ENCODE measurements at regions not wholly inside any gene's neighbourhood (a gene's known extent, or its start where the extent isn't known, plus 50 kb on each side); places are given as distances from the start of the nearest gene placed in this dataset.

DNA sequence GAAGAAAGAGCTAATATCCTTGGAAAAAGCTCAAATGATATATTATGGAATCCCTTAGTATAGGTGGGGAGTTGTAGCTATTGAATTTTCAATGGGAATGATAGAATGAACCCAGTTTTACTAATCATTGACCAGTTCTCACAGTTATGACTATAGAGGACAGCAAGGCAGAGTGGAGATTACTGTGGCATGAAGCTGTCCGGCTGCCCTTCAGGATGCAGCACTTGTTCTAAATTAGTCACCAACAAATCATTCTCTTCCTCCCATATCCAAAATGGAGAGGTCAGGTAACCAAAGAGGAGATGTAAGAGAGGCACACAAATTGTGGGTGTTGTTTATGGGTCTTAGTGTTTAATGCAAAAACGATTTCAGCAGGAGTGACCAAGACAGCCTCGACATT is 1490.0 kb upstream of the MIR17HG start:
- no peak overlapping the region for H3K4me3 ChIP-seq (replicated peaks; ENCODE audit: low read depth, low read length)
- DNase-seq (ENCODE audit: low read depth): no peak
- TF ChIP-seq, protein P1, sequence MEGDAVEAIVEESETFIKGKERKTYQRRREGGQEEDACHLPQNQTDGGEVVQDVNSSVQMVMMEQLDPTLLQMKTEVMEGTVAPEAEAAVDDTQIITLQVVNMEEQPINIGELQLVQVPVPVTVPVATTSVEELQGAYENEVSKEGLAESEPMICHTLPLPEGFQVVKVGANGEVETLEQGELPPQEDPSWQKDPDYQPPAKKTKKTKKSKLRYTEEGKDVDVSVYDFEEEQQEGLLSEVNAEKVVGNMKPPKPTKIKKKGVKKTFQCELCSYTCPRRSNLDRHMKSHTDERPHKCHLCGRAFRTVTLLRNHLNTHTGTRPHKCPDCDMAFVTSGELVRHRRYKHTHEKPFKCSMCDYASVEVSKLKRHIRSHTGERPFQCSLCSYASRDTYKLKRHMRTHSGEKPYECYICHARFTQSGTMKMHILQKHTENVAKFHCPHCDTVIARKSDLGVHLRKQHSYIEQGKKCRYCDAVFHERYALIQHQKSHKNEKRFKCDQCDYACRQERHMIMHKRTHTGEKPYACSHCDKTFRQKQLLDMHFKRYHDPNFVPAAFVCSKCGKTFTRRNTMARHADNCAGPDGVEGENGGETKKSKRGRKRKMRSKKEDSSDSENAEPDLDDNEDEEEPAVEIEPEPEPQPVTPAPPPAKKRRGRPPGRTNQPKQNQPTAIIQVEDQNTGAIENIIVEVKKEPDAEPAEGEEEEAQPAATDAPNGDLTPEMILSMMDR (IDR thresholded peaks at IDR 0.05; ENCODE audit: low read length, missing control alignments): no peak

DNA sequence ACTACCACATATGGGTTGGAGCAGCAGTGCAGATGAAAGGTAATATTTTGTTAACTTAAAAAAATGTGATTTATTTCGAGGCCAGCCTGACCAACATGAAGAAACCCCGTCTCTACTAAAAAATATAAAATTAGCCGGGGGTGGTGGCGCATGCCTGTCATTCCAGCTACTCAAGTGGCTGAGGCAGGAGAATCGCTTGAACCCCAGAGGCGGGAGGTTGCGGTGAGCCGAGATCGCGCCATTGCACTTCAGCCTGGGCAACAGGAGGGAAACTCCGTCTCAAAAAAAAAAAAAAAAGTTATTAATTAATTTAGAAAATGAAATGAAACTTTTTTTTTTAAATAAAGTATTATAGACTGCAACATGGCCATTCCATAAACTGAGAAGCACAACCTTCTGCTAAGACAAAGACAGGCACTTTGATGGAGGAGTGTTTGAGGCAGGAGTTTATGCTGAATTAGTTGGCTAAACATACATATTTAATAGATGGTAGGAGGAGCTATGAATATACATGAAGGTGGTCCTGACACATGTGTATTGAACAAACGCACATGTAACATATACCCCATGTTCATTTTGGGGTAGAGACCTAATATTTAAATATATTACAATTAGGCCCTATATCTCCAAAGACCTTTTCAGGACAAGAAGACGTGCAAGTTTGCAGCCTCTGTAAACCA is 1485.3 kb upstream of the MIR17HG start:
- TF ChIP-seq, protein P1 (IDR thresholded peaks at IDR 0.05; ENCODE audit: low read length, missing control alignments): no peak
- H3K4me3 ChIP-seq (replicated peaks; ENCODE audit: low read depth, low read length): no peak overlapping the region
- no peak for DNase-seq (ENCODE audit: low read depth)

DNA sequence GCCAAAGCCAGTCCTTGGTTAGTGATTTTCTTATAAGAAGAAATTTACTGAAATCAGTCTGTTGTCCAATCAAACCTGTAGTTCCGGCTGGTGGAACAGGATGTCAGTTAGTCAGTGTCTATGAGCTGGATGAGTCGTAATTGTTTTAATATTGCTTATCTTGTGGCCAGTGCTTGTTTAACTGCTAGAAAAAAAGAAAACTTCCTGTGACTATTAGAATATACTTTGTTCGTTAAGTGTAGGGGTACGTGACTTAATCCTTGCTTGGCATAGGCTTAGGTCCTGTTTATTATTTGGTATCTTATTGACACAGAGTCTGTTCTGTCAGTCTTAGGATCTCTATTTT is 1484.8 kb upstream of the MIR17HG start:
- TF ChIP-seq, protein P1 (IDR thresholded peaks at IDR 0.05; ENCODE audit: low read length, missing control alignments): no peak
- H3K4me3 ChIP-seq (replicated peaks; ENCODE audit: low read depth, low read length): no peak overlapping the region
- DNase-seq (ENCODE audit: low read depth): peak; percentile 12

DNA sequence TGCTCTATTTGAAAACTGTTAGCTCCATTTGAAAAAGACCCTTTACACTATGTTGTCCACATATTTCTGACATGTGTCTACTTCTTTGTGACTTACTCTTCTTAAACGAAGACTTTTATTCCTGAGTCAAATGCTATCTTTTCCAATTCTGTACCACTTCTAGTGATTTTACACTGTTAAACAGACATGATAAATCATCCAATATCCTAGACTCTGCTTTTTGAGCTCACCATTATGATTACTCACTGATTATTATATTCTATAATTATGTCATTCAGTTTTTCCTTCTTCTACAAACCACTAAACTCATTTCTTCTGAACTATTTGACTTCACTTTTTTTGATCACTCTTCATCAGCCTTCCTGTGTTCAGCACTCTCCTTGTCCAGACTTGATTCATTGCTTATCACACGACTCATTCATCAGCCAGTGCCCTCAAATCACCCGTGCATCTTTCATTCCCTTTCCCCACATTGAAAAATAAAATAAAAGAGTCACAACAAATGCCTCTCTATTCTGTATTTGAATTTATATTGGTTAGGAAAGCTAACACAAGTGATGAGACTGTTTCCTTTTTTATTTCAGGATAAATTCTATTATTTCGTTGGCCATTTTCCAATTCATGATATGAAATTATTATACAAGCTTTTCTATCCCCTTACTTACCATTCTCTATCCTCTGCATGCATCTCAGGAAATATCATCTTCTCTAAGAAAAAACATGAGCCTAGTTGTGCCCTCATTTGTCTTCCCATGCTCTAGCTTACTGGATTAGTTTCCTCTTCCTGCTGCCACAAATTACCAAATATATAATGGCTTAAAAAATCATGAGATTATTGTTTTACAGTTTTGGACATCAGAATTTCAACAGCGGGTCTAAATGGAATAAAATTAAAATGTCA is 1482.1 kb upstream of the MIR17HG start:
- DNase-seq (ENCODE audit: low read depth): no peak
- TF ChIP-seq, protein P1 (IDR thresholded peaks at IDR 0.05; ENCODE audit: low read length, missing control alignments): no peak
- H3K4me3 ChIP-seq (replicated peaks; ENCODE audit: low read depth, low read length): no peak overlapping the region

DNA sequence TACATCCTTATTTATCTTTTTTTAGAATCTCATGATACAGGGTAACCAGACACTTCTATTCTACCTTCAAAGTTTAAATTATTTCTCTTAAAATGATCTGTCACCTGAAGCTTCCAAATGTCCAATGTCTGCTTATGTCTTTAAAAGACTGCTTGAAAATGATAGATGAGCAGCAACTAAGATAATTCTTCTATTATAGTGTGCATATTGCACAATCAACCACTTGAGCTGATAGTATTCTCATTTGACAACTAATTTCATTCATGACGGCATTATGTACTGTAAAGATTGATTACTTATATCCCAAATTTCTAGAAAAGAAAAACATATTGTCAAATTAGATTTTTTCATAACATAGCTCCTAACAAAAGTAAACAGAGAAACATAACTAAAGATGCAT is 1478.2 kb upstream of the MIR17HG start:
- DNase-seq (ENCODE audit: low read depth): no peak
- TF ChIP-seq, protein P1 (IDR thresholded peaks at IDR 0.05; ENCODE audit: low read length, missing control alignments): no peak
- H3K4me3 ChIP-seq (replicated peaks; ENCODE audit: low read depth, low read length): no peak overlapping the region

DNA sequence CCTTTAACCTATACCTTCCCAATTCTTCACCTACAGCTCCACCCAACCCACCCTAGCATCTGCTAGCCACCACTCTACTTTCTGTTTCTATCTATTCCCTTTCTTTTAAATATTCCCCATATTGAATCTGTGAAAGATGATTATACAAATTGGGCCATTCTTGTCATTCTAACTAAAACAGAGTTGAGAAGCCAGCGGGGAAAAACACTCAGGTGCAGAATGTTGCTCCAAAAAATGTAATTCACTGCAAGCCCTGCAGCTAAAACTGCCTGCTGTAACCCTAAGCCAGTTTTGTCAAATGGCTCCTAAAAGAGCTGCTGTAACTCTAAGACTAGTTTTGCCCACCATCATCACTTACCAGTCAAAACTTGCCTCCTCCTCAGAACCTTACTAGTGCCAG is 1468.6 kb upstream of the MIR17HG start:
- DNase-seq (ENCODE audit: low read depth): no peak
- TF ChIP-seq, protein P1 (IDR thresholded peaks at IDR 0.05; ENCODE audit: low read length, missing control alignments): no peak
- no peak overlapping the region for H3K4me3 ChIP-seq (replicated peaks; ENCODE audit: low read depth, low read length)
